Ishikawa (cell line): ENCODE measurements at regions not wholly inside any gene's neighbourhood (a gene's known extent, or its start where the extent isn't known, plus 50 kb on each side); places are given as distances from the start of the nearest gene placed in this dataset.

ENCODE experiments used
- CEBPB ChIP-seq: IDR thresholded peaks from 2 replicates; pipeline ENCODE4 v1.6.1; 2012
- CREB1 ChIP-seq: IDR thresholded peaks from 2 replicates; pipeline ENCODE4 v1.6.1; 2012; ENCODE audit warnings: low read depth
- EGR1 ChIP-seq: IDR thresholded peaks from 2 replicates; pipeline ENCODE4 v1.6.1; 2012
- EP300 ChIP-seq: IDR thresholded peaks from 2 replicates; pipeline ENCODE4 v1.6.1; 2012; ENCODE audit warnings: borderline replicate concordance
- FOXM1 ChIP-seq: IDR thresholded peaks from 2 replicates; pipeline ENCODE4 v1.6.1; 2012; ENCODE audit warnings: low read depth, borderline replicate concordance
- RAD21 ChIP-seq: IDR thresholded peaks from 2 replicates; pipeline ENCODE4 v1.6.1; 2012; ENCODE audit warnings: low read depth
- TAF1 ChIP-seq: IDR thresholded peaks from 2 replicates; pipeline ENCODE4 v1.6.1; 2012; ENCODE audit warnings: low read depth, mild to moderate bottlenecking
- TCF12 ChIP-seq: IDR thresholded peaks from 2 replicates; pipeline ENCODE4 v1.6.1; 2012; ENCODE audit warnings: low read depth
- TEAD4 ChIP-seq: IDR thresholded peaks from 2 replicates; pipeline ENCODE4 v1.6.1; 2012
- YY1 ChIP-seq: IDR thresholded peaks from 2 replicates; pipeline ENCODE4 v1.6.1; 2012; ENCODE audit warnings: low read depth
- TF ChIP-seq, protein P1 (sequence below): IDR thresholded peaks from 2 replicates; pipeline ENCODE4 v1.6.1; 2012; ENCODE audit warnings: low read depth, mild to moderate bottlenecking
- TF ChIP-seq, protein P2 (sequence below): IDR thresholded peaks from 2 replicates; pipeline ENCODE4 v1.6.1; 2012

DNA sequence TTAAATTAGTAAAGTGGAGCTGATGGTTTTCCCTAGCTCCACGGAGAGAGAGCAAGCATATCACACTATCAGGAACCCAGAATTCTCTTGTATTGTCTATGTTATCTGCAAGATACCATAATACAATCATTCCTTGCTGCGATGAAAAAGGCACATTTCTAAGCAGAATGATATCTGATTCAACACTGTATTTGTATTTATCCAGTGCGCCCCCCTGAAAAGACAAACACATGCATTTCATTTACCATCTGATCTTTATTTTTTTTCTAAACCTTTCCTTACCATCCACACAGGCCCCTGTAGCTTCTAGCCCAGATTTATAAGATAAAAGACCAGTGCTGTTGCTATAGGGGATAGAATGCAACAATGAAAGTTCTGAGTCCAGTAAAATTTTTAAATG is 420.6 kb downstream of the TDRD15 start:
- TF ChIP-seq EP300 (no peak), TAF1 (no peak), FOXM1 (no peak), TCF12 (no peak), YY1 (no peak), CEBPB (no peak), CREB1 (no peak), TEAD4 (no peak), RAD21 (no peak), EGR1 (no peak)
- TF ChIP-seq, protein P1, sequence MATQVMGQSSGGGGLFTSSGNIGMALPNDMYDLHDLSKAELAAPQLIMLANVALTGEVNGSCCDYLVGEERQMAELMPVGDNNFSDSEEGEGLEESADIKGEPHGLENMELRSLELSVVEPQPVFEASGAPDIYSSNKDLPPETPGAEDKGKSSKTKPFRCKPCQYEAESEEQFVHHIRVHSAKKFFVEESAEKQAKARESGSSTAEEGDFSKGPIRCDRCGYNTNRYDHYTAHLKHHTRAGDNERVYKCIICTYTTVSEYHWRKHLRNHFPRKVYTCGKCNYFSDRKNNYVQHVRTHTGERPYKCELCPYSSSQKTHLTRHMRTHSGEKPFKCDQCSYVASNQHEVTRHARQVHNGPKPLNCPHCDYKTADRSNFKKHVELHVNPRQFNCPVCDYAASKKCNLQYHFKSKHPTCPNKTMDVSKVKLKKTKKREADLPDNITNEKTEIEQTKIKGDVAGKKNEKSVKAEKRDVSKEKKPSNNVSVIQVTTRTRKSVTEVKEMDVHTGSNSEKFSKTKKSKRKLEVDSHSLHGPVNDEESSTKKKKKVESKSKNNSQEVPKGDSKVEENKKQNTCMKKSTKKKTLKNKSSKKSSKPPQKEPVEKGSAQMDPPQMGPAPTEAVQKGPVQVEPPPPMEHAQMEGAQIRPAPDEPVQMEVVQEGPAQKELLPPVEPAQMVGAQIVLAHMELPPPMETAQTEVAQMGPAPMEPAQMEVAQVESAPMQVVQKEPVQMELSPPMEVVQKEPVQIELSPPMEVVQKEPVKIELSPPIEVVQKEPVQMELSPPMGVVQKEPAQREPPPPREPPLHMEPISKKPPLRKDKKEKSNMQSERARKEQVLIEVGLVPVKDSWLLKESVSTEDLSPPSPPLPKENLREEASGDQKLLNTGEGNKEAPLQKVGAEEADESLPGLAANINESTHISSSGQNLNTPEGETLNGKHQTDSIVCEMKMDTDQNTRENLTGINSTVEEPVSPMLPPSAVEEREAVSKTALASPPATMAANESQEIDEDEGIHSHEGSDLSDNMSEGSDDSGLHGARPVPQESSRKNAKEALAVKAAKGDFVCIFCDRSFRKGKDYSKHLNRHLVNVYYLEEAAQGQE, result no peak
- TF ChIP-seq, protein P2, sequence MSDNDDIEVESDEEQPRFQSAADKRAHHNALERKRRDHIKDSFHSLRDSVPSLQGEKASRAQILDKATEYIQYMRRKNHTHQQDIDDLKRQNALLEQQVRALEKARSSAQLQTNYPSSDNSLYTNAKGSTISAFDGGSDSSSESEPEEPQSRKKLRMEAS, result no peak
